RWPE1 (cell line): ENCODE measurements at regions not wholly inside any gene's neighbourhood (a gene's known extent, or its start where the extent isn't known, plus 50 kb on each side); places are given as distances from the start of the nearest gene placed in this dataset.

Source experiments
- CTCF ChIA-PET: fragments of 350-600 bp; sonication (Branson Sonifier 250); formaldehyde crosslinking; extraction: SDS; loops from one replicate; lab custom pipeline; 2021; lab: Yijun Ruan, JAX
- POLR2A ChIA-PET: fragments of 400-600 bp; formaldehyde crosslinking; extraction: SDS; loops from one replicate; lab custom pipeline; 2020; ENCODE audit warnings: antibody characterized with exemption; ENCODE audit not compliant: low non-redundant PET; lab: Yijun Ruan, JAX
- DNase-seq: peaks from one replicate; pipeline ENCODE4 v3.0.0; 2012; ENCODE audit warnings: low spot score
- H3K27ac ChIP-seq: fragments of 450-650 bp; 2 replicates; pipeline ENCODE4 v1.5.1; 2017
- CTCF ChIP-seq: fragments of 450-650 bp; conservative IDR thresholded peaks from 2 replicates; pipeline ENCODE4 v1.5.1; 2017; ENCODE audit warnings: low read depth, mild to moderate bottlenecking

DNA sequence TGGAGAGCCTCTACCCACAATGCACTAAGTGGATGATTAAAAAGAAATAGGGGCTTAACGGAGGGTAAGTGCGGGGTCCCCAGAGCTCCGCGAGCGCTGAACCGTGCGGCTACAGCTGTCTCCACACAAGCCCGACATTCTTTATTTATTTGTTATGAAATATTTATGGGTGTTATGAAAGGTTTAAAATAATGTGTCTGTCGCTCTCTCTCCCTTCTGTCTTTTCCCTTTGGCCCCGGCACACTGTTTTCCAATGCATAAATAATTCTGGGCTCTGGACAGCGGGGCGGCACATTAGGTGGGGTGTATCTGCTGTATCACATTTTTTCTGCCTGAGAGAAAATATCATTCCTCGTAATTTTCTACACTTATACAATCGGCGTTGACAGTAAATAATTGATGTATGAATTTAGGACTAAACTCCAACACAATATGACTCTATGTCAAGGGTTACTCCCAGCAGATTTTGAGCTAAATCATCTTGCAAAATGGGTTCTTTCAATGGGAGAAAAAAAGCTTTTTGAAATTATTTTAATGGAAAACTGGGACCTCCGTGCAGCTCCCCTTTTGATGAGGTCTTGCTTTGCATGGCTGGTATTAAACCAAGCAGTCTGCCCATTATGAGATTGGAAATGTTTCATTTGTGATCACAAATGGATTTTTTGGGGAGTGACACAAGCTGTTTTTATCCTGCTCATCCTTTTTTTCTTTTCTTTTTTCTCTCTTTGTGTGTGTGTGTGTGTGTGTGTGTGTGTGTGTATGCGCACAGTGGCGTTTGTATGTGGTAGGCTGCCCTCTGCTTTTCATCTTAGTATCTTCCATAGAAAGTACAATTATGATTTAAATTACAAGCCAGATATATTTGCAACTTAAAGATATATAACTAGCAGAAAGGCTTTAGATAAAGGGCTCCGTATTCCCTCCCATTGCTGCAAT, 370.6 kb upstream of the IRX4 start:
- TF ChIP-seq CTCF: no peak
- CTCF ChIA-PET: interaction anchor here (0.7 kb wide), 3 partner anchors 53 to 1349 kb away, joined by 3 to 4 read pairs (median 4); no protein-coding TSS in a partner anchor
- H3K27ac ChIP-seq: no peak overlapping the region
- POLR2A ChIA-PET: no interaction called here
- DNase-seq: no peak

DNA sequence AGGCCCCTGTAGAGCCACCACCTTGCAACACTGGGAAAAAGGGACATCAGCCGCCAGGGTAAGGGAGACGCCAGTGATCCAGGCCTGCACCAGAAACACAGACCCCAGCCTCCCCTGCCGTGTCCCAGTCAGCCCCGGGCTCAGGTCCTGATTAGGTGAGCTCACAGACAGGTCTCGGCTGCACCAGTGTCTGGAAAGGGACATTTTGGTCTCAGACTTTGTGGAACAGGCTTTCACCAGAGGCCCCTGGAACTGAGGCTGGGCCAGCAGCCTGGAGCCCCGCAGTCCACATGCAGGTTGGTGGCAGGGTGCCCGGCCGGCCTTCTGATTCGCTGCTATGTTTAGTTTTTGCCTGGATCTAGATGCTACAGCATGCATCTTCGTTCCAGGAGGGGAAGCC, 369.0 kb upstream of the IRX4 start:
- TF ChIP-seq CTCF: no peak
- ChIA-PET POLR2A (no interaction called here), CTCF (interaction anchor here (0.7 kb wide), 1 partner anchor 9 kb away, joined by 3 read pairs; no protein-coding TSS in a partner anchor)
- DNase-seq: no peak
- H3K27ac ChIP-seq: no peak overlapping the region

GRCh38 chr5:2251298-2251697, 368.6 kb upstream of the IRX4 start:
- no peak overlapping the region for H3K27ac ChIP-seq
- ChIA-PET POLR2A (no interaction called here), CTCF (interaction anchor here (0.7 kb wide), 1 partner anchor 8 kb away, joined by 3 read pairs; no protein-coding TSS in a partner anchor)
- DNase-seq: no peak
- no peak for TF ChIP-seq CTCF

DNA sequence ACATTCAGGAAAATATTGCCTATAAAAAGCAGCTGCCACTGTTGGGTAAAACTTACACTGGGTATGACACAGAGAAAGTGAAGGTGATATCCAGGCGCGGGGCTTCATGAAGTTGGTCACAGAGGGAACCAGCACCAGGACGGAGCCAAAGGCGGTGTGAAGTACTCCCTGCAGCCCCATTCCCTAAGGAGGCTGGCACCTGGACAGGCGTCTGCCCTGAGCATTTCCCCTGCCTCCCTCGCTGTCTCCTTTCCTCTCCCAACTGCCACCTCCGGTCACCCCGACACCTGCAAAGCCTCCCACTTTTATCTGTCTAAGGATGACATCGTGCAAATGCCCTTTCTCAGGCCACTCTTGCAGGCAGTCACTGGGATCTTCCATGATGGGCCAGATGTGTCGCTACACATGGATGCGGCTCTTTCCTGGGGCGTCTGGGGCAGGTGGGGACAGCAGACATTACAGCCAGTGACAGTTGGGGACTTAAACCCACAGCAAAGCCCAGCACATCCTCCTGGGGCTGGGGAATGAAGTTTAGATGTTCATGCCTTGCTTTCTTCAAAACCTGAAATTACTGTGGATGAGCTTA, 367.7 kb upstream of the IRX4 start:
- CTCF ChIA-PET: no interaction called here
- H3K27ac ChIP-seq: no peak overlapping the region

GRCh38 chr5:2249442-2249841, 366.7 kb upstream of the IRX4 start:
- no peak for DNase-seq
- no peak overlapping the region for H3K27ac ChIP-seq
- POLR2A ChIA-PET: no interaction called here
- no peak for TF ChIP-seq CTCF
- CTCF ChIA-PET: interaction anchor here (0.6 to 0.7 kb wide), 2 partner anchors 43 to 78 kb away, joined by 3 to 4 read pairs; no protein-coding TSS in a partner anchor

More for the DNA sequence above, 367.7 kb upstream of the IRX4 start:
- no peak for DNase-seq
- TF ChIP-seq CTCF: no peak
- POLR2A ChIA-PET: no interaction called here

DNA sequence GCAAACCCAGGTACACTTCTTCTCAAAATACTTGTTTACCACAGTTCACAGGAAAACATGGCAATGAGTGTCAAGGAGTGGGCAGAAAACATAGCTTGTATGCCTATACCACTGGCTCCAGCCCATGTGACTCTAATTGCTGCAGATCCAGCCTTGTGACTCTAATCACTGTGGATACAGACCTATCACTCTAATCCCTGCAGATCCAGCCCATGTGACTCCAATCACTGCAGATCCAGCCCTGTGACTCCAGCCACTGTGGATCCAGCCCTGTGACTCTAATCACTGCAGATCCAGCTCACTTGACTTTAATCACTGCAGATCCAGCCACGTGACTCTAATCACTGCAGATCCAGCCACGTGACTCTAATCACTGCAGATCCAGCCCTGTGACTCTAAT, 366.3 kb upstream of the IRX4 start:
- CTCF ChIA-PET: interaction anchor here (0.6 to 0.7 kb wide), 2 partner anchors 43 to 78 kb away, joined by 3 to 4 read pairs; no protein-coding TSS in a partner anchor
- no peak overlapping the region for H3K27ac ChIP-seq
- no peak for TF ChIP-seq CTCF
- DNase-seq: no peak
- POLR2A ChIA-PET: no interaction called here
